OCI-LY7 (cell line): ENCODE measurements at regions not wholly inside any gene's neighbourhood (a gene's known extent, or its start where the extent isn't known, plus 50 kb on each side); places are given as distances from the start of the nearest gene placed in this dataset.

ENCODE experiments used
- CTCF ChIP-seq: fragments of 200-600 bp; sonication (generic); conservative IDR thresholded peaks from 2 replicates; pipeline ENCODE4 v1.5.1; 2014; ENCODE audit warnings: mild to moderate bottlenecking, antibody characterized with exemption, low read length, moderate library complexity, mixed read lengths
- EZH2phosphoT487 ChIP-seq: fragments of 200-600 bp; sonication (generic); IDR thresholded peaks from 2 replicates; pipeline ENCODE4 v1.6.1; 2018; ENCODE audit warnings: low read depth, borderline replicate concordance, mild to moderate bottlenecking, mixed run types, antibody characterized with exemption, low read length, moderate library complexity, mixed read lengths

GRCh38 chr5:152864447-152864846 is 459.4 kb upstream of the NMUR2 start:
- TF ChIP-seq CTCF (no peak), EZH2phosphoT487 (no peak)
